K562 (cell line): ENCODE measurements at regions not wholly inside any gene's neighbourhood (a gene's known extent, or its start where the extent isn't known, plus 50 kb on each side); places are given as distances from the start of the nearest gene placed in this dataset.

ENCODE experiments used
- ATAC-seq: fragments of 200-7000 bp; cut with Tn5 transposase; 3 replicates; pipeline ENCODE4 v1.9.1; 2020; ENCODE audit warnings: moderate library complexity
- BruUV-seq: library from RNA; stranded (reverse); fragments of 400-500 nt; replicated peaks from 2 replicates; lab custom pipeline; 2021; lab: Mats Ljungman, UMichigan
- CTCF ChIA-PET: fragments of 300-600 bp; formaldehyde crosslinking; extraction: SDS; loops from one replicate; lab custom pipeline; 2021; ENCODE audit warnings: low intra/inter-chr PET ratio; lab: Yijun Ruan, JAX
- POLR2A ChIA-PET: fragments of 300-600, 350-650 bp; sonication (Branson Sonifier 250); formaldehyde crosslinking; extraction: SDS; loops from one replicate; lab custom pipeline; 2021; ENCODE audit warnings: antibody characterized with exemption, inconsistent platforms; lab: Yijun Ruan, JAX
- DNase-seq, 4 experiments: peaks; one replicate each; pipeline versions ENCODE4 v3.0.0 to v3.0.0-alpha.2; 2011 to 2018; ENCODE audit warnings: low spot score in 3 of 4, mixed read lengths in 3 of 4; ENCODE audit errors: extremely low read depth in 1 of 4
- FAIRE-seq: peaks from 2 replicates; lab custom pipeline; 2011; peaks lifted over from hg19 to GRCh38; lab: Jason Lieb, UNC
- H2AFZ ChIP-seq: 2 replicates; pipeline ENCODE4 v1.6.0; 2011; ENCODE audit warnings: low read depth, low read length, control low read depth, inconsistent platforms
- H3K27ac ChIP-seq: fragments of 200-600 bp; 3 replicates; pipeline ENCODE4 v1.8.0; 2011; ENCODE audit warnings: low read depth, mild to moderate bottlenecking, control low read depth, inconsistent platforms, low read length, moderate library complexity, mixed read lengths; ENCODE audit errors: extremely low read depth
- H3K27me3 ChIP-seq, 2 experiments: fragments of 300-600 bp in 1 of 2; 2 replicates in 1 of 2; 3 replicates in 1 of 2; pipeline versions ENCODE4 v1.6.0 to v1.8.0; 2011; ENCODE audit warnings: inconsistent platforms in 2 of 2, low read length in 2 of 2, mild to moderate bottlenecking in 1 of 2, mixed read lengths in 1 of 2, moderate library complexity in 1 of 2; ENCODE audit not compliant: control insufficient read depth in 2 of 2, insufficient read depth in 2 of 2
- H3K36me3 ChIP-seq: fragments of 300-600 bp; 3 replicates; pipeline ENCODE4 v1.8.0; 2011; ENCODE audit warnings: mild to moderate bottlenecking, low read length, inconsistent platforms; ENCODE audit not compliant: control insufficient read depth, insufficient read depth
- H3K4me1 ChIP-seq, 2 experiments: fragments of 200-600 bp in 1 of 2; replicated peaks in 1 of 2; 2 replicates in 1 of 2; 3 replicates in 1 of 2; pipeline versions ENCODE4 v1.5.1 to v1.8.0; 2011; ENCODE audit warnings: inconsistent platforms in 2 of 2, low read length in 2 of 2, mild to moderate bottlenecking in 1 of 2, mixed read lengths in 1 of 2, moderate library complexity in 1 of 2; ENCODE audit not compliant: control insufficient read depth in 2 of 2, insufficient read depth in 2 of 2
- H3K4me2 ChIP-seq: 2 replicates; pipeline ENCODE4 v1.6.1; 2011; ENCODE audit warnings: low read length, control low read depth, inconsistent platforms, mixed read lengths; ENCODE audit not compliant: insufficient read depth
- H3K4me3 ChIP-seq: fragments of 200-600 bp; sonication (generic), shearing (Covaris generic); 2 replicates; pipeline ENCODE4 v1.5.1; 2016; ENCODE audit warnings: control low read depth, inconsistent platforms
- H3K79me2 ChIP-seq: fragments of 200-600 bp; 3 replicates; pipeline ENCODE4 v1.8.0; 2011; ENCODE audit warnings: low read length, inconsistent platforms; ENCODE audit not compliant: control insufficient read depth, insufficient read depth
- H3K9ac ChIP-seq, 2 experiments: 2 replicates each; pipeline versions ENCODE4 v1.6.0 to v1.6.1; 2011; ENCODE audit warnings: low read depth in 2 of 2, low read length in 2 of 2, control low read depth in 1 of 2, inconsistent platforms in 1 of 2, mild to moderate bottlenecking in 1 of 2, mixed read lengths in 1 of 2; ENCODE audit not compliant: insufficient read depth in 1 of 2
- H3K9me1 ChIP-seq: one replicate; pipeline ENCODE4 v1.6.0; 2011; ENCODE audit warnings: inconsistent platforms, mild to moderate bottlenecking, low read length, moderate library complexity; ENCODE audit not compliant: control insufficient read depth, insufficient read depth
- H3K9me3 ChIP-seq: replicated peaks from 2 replicates; pipeline ENCODE4 v1.5.1; 2011; ENCODE audit warnings: low read depth, low read length, inconsistent platforms; ENCODE audit not compliant: control insufficient read depth, insufficient read depth
- H4K20me1 ChIP-seq: replicated peaks from 2 replicates; pipeline ENCODE4 v1.6.1; 2011; ENCODE audit warnings: low read length, inconsistent platforms, mixed read lengths; ENCODE audit not compliant: control insufficient read depth, insufficient read depth
- ATF2 ChIP-seq: sonication (generic); formaldehyde crosslinking; IDR thresholded peaks from 2 replicates; pipeline ENCODE4 v1.8.1; 2022; ENCODE audit warnings: missing genetic modification reagents
- ATF4 ChIP-seq: fragments of 450-650 bp; formaldehyde crosslinking; IDR thresholded peaks from 2 replicates; pipeline ENCODE4 v1.4.0; 2022; ENCODE audit warnings: mild to moderate bottlenecking, moderate library complexity
- NBN ChIP-seq: fragments of 450-650 bp; IDR thresholded peaks from 2 replicates; pipeline ENCODE4 v1.6.1; 2016; ENCODE audit warnings: low read depth, mild to moderate bottlenecking
- POLR3A ChIP-seq: IDR thresholded peaks from 2 replicates; pipeline ENCODE4 v1.6.1; 2011; ENCODE audit warnings: borderline replicate concordance, mild to moderate bottlenecking, moderate library complexity; ENCODE audit not compliant: insufficient read length, insufficient read depth; ENCODE audit errors: extremely low read depth
- SOX6 ChIP-seq: fragments of 450-650 bp; IDR thresholded peaks from 2 replicates; pipeline ENCODE4 v1.6.1; 2014; ENCODE audit warnings: mild to moderate bottlenecking
- WGBS: fragments of 100-300 bp; shearing (Covaris generic); methylation state at CpG from one replicate; pipeline ENCODE4 v1.1.6; 2016; ENCODE audit warnings: low coverage, mixed read lengths; ENCODE audit not compliant: insufficient coverage; ENCODE audit errors: missing lambda C conversion rate; 5-methylcytosine and 5-hydroxymethylcytosine counted together
- in situ Hi-C: fragments of 300-500 bp; cut with MboI; formaldehyde crosslinking; loops from 4 replicates; pipeline ENCODE4 v1.15.0; 2018; ENCODE audit warnings: inconsistent platforms, mixed read lengths
- intact Hi-C: fragments of 100-400 bp; cut with micrococcal nuclease; formaldehyde crosslinking; loops from 2 replicates; pipeline ENCODE4 v1.14.2; 2022

DNA sequence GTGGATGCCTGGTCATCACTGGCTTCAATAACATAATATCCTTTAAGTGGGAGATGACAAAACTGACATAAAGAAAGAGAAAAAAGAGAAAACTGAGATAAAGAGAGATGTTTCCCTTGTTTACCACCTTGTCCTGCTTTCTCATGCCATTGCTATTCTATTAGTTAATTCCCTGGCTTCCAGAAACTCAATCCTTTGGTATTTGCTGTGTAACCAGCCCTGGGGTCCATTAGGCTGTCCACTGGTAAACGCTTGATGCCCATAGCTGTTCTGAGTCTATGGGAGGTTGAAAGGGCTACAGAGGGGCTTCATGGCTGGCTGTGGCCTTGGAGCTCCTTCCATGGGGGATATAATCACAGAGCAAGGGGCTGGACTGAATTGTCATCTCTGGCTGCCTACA is 243.4 kb upstream of the PLET1 start (continued):
- no peak for TF ChIP-seq ATF2

GRCh38 chr11:112506852-112507251 is 246.2 kb upstream of the PLET1 start:
- ATAC-seq (no peak), DNase-seq (no peak), FAIRE-seq (no peak)
- H3K4me3 ChIP-seq = no peak overlapping the region
- H3K4me2 ChIP-seq = no peak overlapping the region
- in situ Hi-C loops = no loop called here
- H3K4me1 ChIP-seq = no peaks in the 10 kb centered on the region
- no peaks in the 10 kb centered on the region for H4K20me1 ChIP-seq
- no peak overlapping the region for H2AFZ ChIP-seq
- H3K27me3 ChIP-seq = no peaks in the 10 kb centered on the region; a peak in 2 of 5 replicates
- intact Hi-C loops = no loop called here
- TF ChIP-seq POLR3A (no peak), SOX6 (no peak), ATF4 (CRISPR knock-in tag) (no peak), NBN (no peak)
- WGBS = 0% methylated on average over 1 of the region's 1 CpG
- H3K27ac ChIP-seq = no peak overlapping the region
- H3K79me2 ChIP-seq = no peaks in the 10 kb centered on the region
- BruUV-seq = no TSS peak
- H3K9me1 ChIP-seq = no peaks in the 10 kb centered on the region
- H3K36me3 ChIP-seq = no peaks in the 10 kb centered on the region
- no peaks in the 10 kb centered on the region for H3K9me3 ChIP-seq
- ChIA-PET CTCF (no interaction called here), POLR2A (no interaction called here)
- H3K9ac ChIP-seq = no peak overlapping the region
